ENCODE measurements at regions not wholly inside any gene's neighbourhood (a gene's known extent, or its start where the extent isn't known, plus 50 kb on each side); places are given as distances from the start of the nearest gene placed in this dataset.
"Not testable (repeated sequence)": the region's sequence is repeated elsewhere in the genome, so short reads cannot be mapped to it uniquely, and the experiment has no call there.

- peaks cover under 1% of the 10 kb centered on the region for H3K4me1 ChIP-seq (ENCODE audit: insufficient read depth, low read length)
- Mint-ChIP-seq H3K4me1 (ENCODE audit: low read depth) (peaks cover under 1% of the 10 kb centered on the region), H3K4me3 (no peak overlapping the region), H3K27me3 (peaks cover 14% of the 10 kb centered on the region), H3K36me3 (ENCODE audit: low read depth) (no peaks in the 10 kb centered on the region), H3K27ac (no peak overlapping the region), H3K9me3 (no peaks in the 10 kb centered on the region)
- H3K27me3 ChIP-seq (ENCODE audit: control insufficient read depth in 1 of 2, insufficient read depth in 2 of 2, low read length in 2 of 2) = no peaks in the 10 kb centered on the region
- POLR2A ChIA-PET = no interaction called here
- H3K36me3 ChIP-seq (ENCODE audit: insufficient read depth, low read length) = no peaks in the 10 kb centered on the region
- DNase-seq = no peak
- no peaks in the 10 kb centered on the region for H3K9me3 ChIP-seq (ENCODE audit: control insufficient read depth in 1 of 2, insufficient read depth in 1 of 2, low read length in 2 of 2)
- TF ChIP-seq CTCF (IDR thresholded peaks at IDR 0.05) = no peak
- CTCF ChIA-PET = no interaction called here
- intact Hi-C loops (cut with DNase I, micrococcal nuclease) = no loop called here
- no peak overlapping the region for H3K27ac ChIP-seq (ENCODE audit: low read depth in 1 of 2, low read length in 2 of 2)
- no peak for ATAC-seq (ENCODE audit: poor library complexity)
- H3K4me3 ChIP-seq (ENCODE audit: low read length) = no peak overlapping the region
These were observed 135.2 kb upstream of the KRR1 start for GRCh38 chr12:75646329-75647210.

- TF ChIP-seq CTCF (IDR thresholded peaks at IDR 0.05) = no peak
- Mint-ChIP-seq H3K4me1 (ENCODE audit: low read depth) (peaks cover 12% of the 10 kb centered on the region), H3K27me3 (peaks cover 14% of the 10 kb centered on the region), H3K27ac (no peak overlapping the region), H3K9me3 (no peaks in the 10 kb centered on the region), H3K4me3 (no peak overlapping the region), H3K36me3 (ENCODE audit: low read depth) (no peaks in the 10 kb centered on the region)
- ATAC-seq (ENCODE audit: poor library complexity) (no peak), DNase-seq (no peak)
- Histone ChIP-seq H3K36me3 (ENCODE audit: insufficient read depth, low read length) (no peaks in the 10 kb centered on the region), H3K9me3 (ENCODE audit: control insufficient read depth in 1 of 2, insufficient read depth in 1 of 2, low read length in 2 of 2) (no peaks in the 10 kb centered on the region), H3K27me3 (ENCODE audit: control insufficient read depth in 1 of 2, insufficient read depth in 2 of 2, low read length in 2 of 2) (no peaks in the 10 kb centered on the region), H3K4me3 (ENCODE audit: low read length) (no peak overlapping the region), H3K4me1 (ENCODE audit: insufficient read depth, low read length) (peaks cover 6% of the 10 kb centered on the region), H3K27ac (ENCODE audit: low read depth in 1 of 2, low read length in 2 of 2) (no peak overlapping the region)
- POLR2A ChIA-PET = no interaction called here
- intact Hi-C loops (cut with DNase I, micrococcal nuclease) = no loop called here
- CTCF ChIA-PET = no interaction called here
These were observed 133.2 kb upstream of the KRR1 start for GRCh38 chr12:75644472-75645072.

GRCh38 chr12:75643119-75643518, 131.7 kb upstream of the KRR1 start:
- POLR2A ChIA-PET; H3K36me3 ChIP-seq (ENCODE audit: insufficient read depth, low read length); H3K36me3 Mint-ChIP-seq (ENCODE audit: low read depth); H3K9me3 Mint-ChIP-seq; H3K4me3 ChIP-seq (ENCODE audit: low read length); CTCF ChIA-PET; ATAC-seq (ENCODE audit: poor library complexity); H3K4me3 Mint-ChIP-seq; H3K27me3 ChIP-seq (ENCODE audit: control insufficient read depth in 1 of 2, insufficient read depth in 2 of 2, low read length in 2 of 2); intact Hi-C loops (cut with DNase I, micrococcal nuclease); H3K9me3 ChIP-seq (ENCODE audit: control insufficient read depth in 1 of 2, insufficient read depth in 1 of 2, low read length in 2 of 2); H3K27ac Mint-ChIP-seq; H3K4me1 ChIP-seq (ENCODE audit: insufficient read depth, low read length); H3K27ac ChIP-seq (ENCODE audit: low read depth in 1 of 2, low read length in 2 of 2); DNase-seq: not testable (repeated sequence)
- Mint-ChIP-seq H3K27me3 (peaks cover 14% of the 10 kb centered on the region), H3K4me1 (ENCODE audit: low read depth) (peaks cover 12% of the 10 kb centered on the region)

Data from CD4-positive, alpha-beta T cell (primary cell).